ENCODE measurements at regions not wholly inside any gene's neighbourhood (a gene's known extent, or its start where the extent isn't known, plus 50 kb on each side); places are given as distances from the start of the nearest gene placed in this dataset.

GRCh38 chr14:22464422-22465142 lies 124.4 kb downstream of the DAD1 start:
- H3K27me3 ChIP-seq = no peaks in the 10 kb centered on the region
- no peak overlapping the region for H3K27ac ChIP-seq
- no peaks in the 10 kb centered on the region for H3K36me3 ChIP-seq
- no peaks in the 10 kb centered on the region for H3K4me1 ChIP-seq (ENCODE audit: low read depth)
- no peak for TF ChIP-seq CTCF (IDR thresholded peaks at IDR 0.05; ENCODE audit: low read depth, low read length)
- H3K4me3 ChIP-seq = no peak overlapping the region
- H3K9me3 ChIP-seq (ENCODE audit: low read depth) = no peaks in the 10 kb centered on the region
- DNase-seq (ENCODE audit: low read depth in 1 of 2, low spot score in 1 of 2) = no peak

- no peak for DNase-seq (ENCODE audit: low read depth in 1 of 2, low spot score in 1 of 2)
- Histone ChIP-seq H3K27ac (no peak overlapping the region), H3K4me3 (no peak overlapping the region), H3K36me3 (no peaks in the 10 kb centered on the region), H3K9me3 (ENCODE audit: low read depth) (no peaks in the 10 kb centered on the region), H3K4me1 (ENCODE audit: low read depth) (no peaks in the 10 kb centered on the region), H3K27me3 (no peaks in the 10 kb centered on the region)
- TF ChIP-seq CTCF (IDR thresholded peaks at IDR 0.05; ENCODE audit: low read depth, low read length) = no peak
Observed at GRCh38 chr14:22463763-22464173, 125.3 kb downstream of the DAD1 start.

GRCh38 chr14:22462923-22463322 lies 126.1 kb downstream of the DAD1 start:
- Histone ChIP-seq H3K9me3 (ENCODE audit: low read depth) (no peaks in the 10 kb centered on the region), H3K27ac (no peak overlapping the region), H3K4me3 (no peak overlapping the region), H3K27me3 (no peaks in the 10 kb centered on the region), H3K36me3 (no peaks in the 10 kb centered on the region), H3K4me1 (ENCODE audit: low read depth) (no peaks in the 10 kb centered on the region)
- DNase-seq (ENCODE audit: low read depth in 1 of 2, low spot score in 1 of 2) = no peak
- no peak for TF ChIP-seq CTCF (IDR thresholded peaks at IDR 0.05; ENCODE audit: low read depth, low read length)

GRCh38 chr14:22460461-22461195 lies 128.4 kb downstream of the DAD1 start:
- Histone ChIP-seq H3K36me3 (no peaks in the 10 kb centered on the region), H3K27ac (no peak overlapping the region), H3K4me1 (ENCODE audit: low read depth) (no peaks in the 10 kb centered on the region), H3K27me3 (no peaks in the 10 kb centered on the region), H3K4me3 (no peak overlapping the region), H3K9me3 (ENCODE audit: low read depth) (no peaks in the 10 kb centered on the region)
- DNase-seq (ENCODE audit: low read depth in 1 of 2, low spot score in 1 of 2) = peak in 1 of 2 donors; percentile 40
- TF ChIP-seq CTCF (IDR thresholded peaks at IDR 0.05; ENCODE audit: low read depth, low read length) = no peak

GRCh38 chr14:22458737-22459136 lies 130.3 kb downstream of the DAD1 start:
- DNase-seq (ENCODE audit: low read depth in 1 of 2, low spot score in 1 of 2) = no peak
- no peak overlapping the region for H3K4me3 ChIP-seq
- TF ChIP-seq CTCF (IDR thresholded peaks at IDR 0.05; ENCODE audit: low read depth, low read length) = no peak
- no peak overlapping the region for H3K27ac ChIP-seq
- H3K36me3 ChIP-seq = no peaks in the 10 kb centered on the region
- H3K27me3 ChIP-seq = no peaks in the 10 kb centered on the region
- H3K4me1 ChIP-seq (ENCODE audit: low read depth) = no peaks in the 10 kb centered on the region
- H3K9me3 ChIP-seq (ENCODE audit: low read depth) = no peaks in the 10 kb centered on the region
